GM12864 (cell line): ENCODE measurements at regions not wholly inside any gene's neighbourhood (a gene's known extent, or its start where the extent isn't known, plus 50 kb on each side); places are given as distances from the start of the nearest gene placed in this dataset.

Experiments used
- DNase-seq: peaks from one replicate; pipeline ENCODE4 v3.0.0-alpha.2; 2011; ENCODE audit warnings: low read depth
- H3K4me3 ChIP-seq: 2 replicates; pipeline ENCODE4 v1.5.1; 2011; ENCODE audit warnings: mild to moderate bottlenecking, low read depth, low read length, control low read depth
- CTCF ChIP-seq: IDR thresholded peaks from 2 replicates; pipeline ENCODE4 v1.5.1; 2011; ENCODE audit warnings: low read depth, mild to moderate bottlenecking, moderate library complexity, low read length, control low read depth, inconsistent platforms; ENCODE audit errors: missing control alignments

DNA sequence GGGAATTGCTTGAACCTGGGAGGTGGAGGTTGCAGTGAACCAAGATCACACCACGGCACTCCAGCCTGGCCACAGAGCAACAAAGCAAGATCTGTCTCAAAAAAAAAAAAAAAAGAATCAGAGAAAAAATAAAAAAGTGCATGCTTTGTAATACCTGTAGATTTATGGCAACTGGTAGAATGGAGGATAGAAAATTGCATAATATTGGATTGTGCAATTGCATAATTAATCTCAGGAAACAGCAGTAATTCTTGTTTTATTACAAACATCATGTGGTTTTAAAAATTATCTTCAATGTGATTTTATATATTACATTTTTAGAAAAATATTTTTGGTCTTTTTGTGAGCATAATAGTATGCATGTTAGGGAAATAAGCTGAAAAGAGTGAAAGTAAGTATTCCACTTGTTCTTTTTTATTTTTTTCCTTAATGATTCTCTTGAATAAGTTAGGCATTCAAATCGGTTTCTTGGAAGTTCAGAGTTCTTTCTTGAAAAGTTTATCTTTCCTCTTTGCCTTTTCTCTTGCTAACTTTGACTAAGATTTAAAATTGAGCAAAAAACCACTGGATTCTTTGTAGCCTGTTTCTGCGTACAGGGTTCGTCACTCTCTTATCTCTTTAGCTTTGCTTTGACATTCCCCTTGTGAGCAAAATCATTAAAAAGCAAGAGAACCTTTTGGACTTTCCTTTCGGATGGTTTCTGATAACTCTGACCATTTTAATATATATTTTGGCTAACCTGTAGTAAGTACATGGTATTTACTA, 127.5 kb upstream of the ADAMTS5 start:
- no peak overlapping the region for H3K4me3 ChIP-seq
- no peak for DNase-seq
- no peak for TF ChIP-seq CTCF

GRCh38 chr21:27086630-27087029, 119.7 kb upstream of the ADAMTS5 start:
- no peak for TF ChIP-seq CTCF
- no peak for DNase-seq
- H3K4me3 ChIP-seq = no peak overlapping the region

DNA sequence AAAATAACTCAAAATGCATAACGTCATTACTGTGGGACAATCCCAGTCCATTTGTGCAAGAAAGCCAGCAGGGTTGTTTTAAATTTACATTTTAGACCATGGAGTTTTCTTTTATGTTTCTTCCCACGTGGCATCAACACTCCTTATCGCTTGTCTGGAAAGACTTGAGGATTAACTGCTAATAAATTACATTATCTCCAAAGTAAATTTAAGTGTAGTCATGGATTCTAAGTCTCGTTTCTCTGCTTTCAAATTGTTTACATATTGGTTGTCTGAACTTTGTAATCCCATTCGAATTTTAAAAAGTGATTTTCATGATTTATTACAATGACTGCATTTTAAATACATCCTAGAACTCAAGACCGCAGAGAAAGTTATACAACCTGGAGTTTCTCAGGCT, 119.3 kb upstream of the ADAMTS5 start:
- no peak for DNase-seq
- H3K4me3 ChIP-seq = no peak overlapping the region
- TF ChIP-seq CTCF = no peak

GRCh38 chr21:27085387-27085786, 118.5 kb upstream of the ADAMTS5 start:
- TF ChIP-seq CTCF = no peak
- DNase-seq = no peak

GRCh38 chr21:27083144-27083543, 116.3 kb upstream of the ADAMTS5 start:
- DNase-seq = no peak
- TF ChIP-seq CTCF = no peak
- H3K4me3 ChIP-seq = no peak overlapping the region

More at GRCh38 chr21:27085387-27085786, 118.5 kb upstream of the ADAMTS5 start:
- H3K4me3 ChIP-seq = no peak overlapping the region

GRCh38 chr21:27082431-27083010, 115.6 kb upstream of the ADAMTS5 start:
- no peak for TF ChIP-seq CTCF
- no peak overlapping the region for H3K4me3 ChIP-seq
- no peak for DNase-seq
